GM12878 (cell line): ENCODE measurements at regions not wholly inside any gene's neighbourhood (a gene's known extent, or its start where the extent isn't known, plus 50 kb on each side); places are given as distances from the start of the nearest gene placed in this dataset.

ENCODE experiments used
- CTCF ChIP-seq, 3 experiments: IDR thresholded peaks in 2 of 3; conservative IDR thresholded peaks in 1 of 3; 2 replicates each; pipeline ENCODE4 v1.5.1; 2011; ENCODE audit warnings: low read depth in 3 of 3, low read length in 3 of 3, mild to moderate bottlenecking in 3 of 3, control low read depth in 2 of 3, moderate library complexity in 2 of 3, inconsistent platforms in 1 of 3, mixed read lengths in 1 of 3; ENCODE audit not compliant: control insufficient read depth in 2 of 3, insufficient read depth in 1 of 3; ENCODE audit errors: extremely low read depth in 1 of 3
- POLR2A ChIP-seq: IDR thresholded peaks from 2 replicates; pipeline ENCODE4 v1.6.1; 2011; ENCODE audit warnings: low read depth, mild to moderate bottlenecking, low read length

GRCh38 chr4:123501733-123502132 is 105.1 kb downstream of the SPRY1 start:
- TF ChIP-seq POLR2A (no peak), CTCF (IDR thresholded peaks at IDR 0.05 in 2 of 3, conservative IDR thresholded peaks at IDR 0.05 in 1 of 3; ENCODE audit: control insufficient read depth in 2 of 3, extremely low read depth in 1 of 3, insufficient read depth in 1 of 3, low read depth in 3 of 3, low read length in 3 of 3) (no peak)
